ENCODE measurements at regions not wholly inside any gene's neighbourhood (a gene's known extent, or its start where the extent isn't known, plus 50 kb on each side); places are given as distances from the start of the nearest gene placed in this dataset.

GRCh38 chr16:85316321-85316919, 204.1 kb upstream of the CIBAR2 start (continued):
- TF ChIP-seq ZBED4 (CRISPR knock-in tag; IDR thresholded peaks at IDR 0.05; ENCODE audit: borderline replicate concordance), result no peak
- peak; percentile 47 for TF ChIP-seq TFDP2 (CRISPR knock-in tag; IDR thresholded peaks at IDR 0.05)
- peak; percentile 44; the same call in 1 of the 3 replicates for TF ChIP-seq MXI1 (IDR thresholded peaks at IDR 0.05; ENCODE audit: borderline replicate concordance, low read depth, low read length)
- no peak for TF ChIP-seq ZNF142 (CRISPR knock-in tag; IDR thresholded peaks at IDR 0.05)
- peak; percentile 39; the same call in 1 of the 2 replicates for TF ChIP-seq ZNF609 (CRISPR knock-in tag; IDR thresholded peaks at IDR 0.05; ENCODE audit: borderline replicate concordance)
- TF ChIP-seq ZMYM3 (CRISPR knock-in tag; IDR thresholded peaks at IDR 0.05), result peak; percentile 58; the same call in 1 of the 2 replicates
- 0 out of 2 replicates have a peak, but pooled peaks have one; percentile 46 for TF ChIP-seq ATF7-NPFF (CRISPR knock-in tag; IDR thresholded peaks at IDR 0.05; ENCODE audit: low read depth)
- no peak for TF ChIP-seq FOXA1 (IDR thresholded peaks at IDR 0.05)
- 0 out of 2 replicates have a peak, but pooled peaks have one; percentile 16 for TF ChIP-seq FOXA1 (CRISPR knock-in tag; IDR thresholded peaks at IDR 0.05)
- 0 out of 2 replicates have a peak, but pooled peaks have one; percentile 65 for TF ChIP-seq ZNF724P (CRISPR knock-in tag; IDR thresholded peaks at IDR 0.05; ENCODE audit: borderline replicate concordance)
- no peak for TF ChIP-seq KLF9 (CRISPR knock-in tag; IDR thresholded peaks at IDR 0.05; ENCODE audit: low read depth)
- peak; percentile 21; the same call in 1 of the 2 replicates for TF ChIP-seq ZNF614 (CRISPR knock-in tag; IDR thresholded peaks at IDR 0.05; ENCODE audit: borderline replicate concordance)
- TF ChIP-seq ZNF205 (CRISPR knock-in tag; IDR thresholded peaks at IDR 0.05), result peak; percentile 33; the same call in 1 of the 2 replicates
